Keratinocyte (primary cell): ENCODE measurements at regions not wholly inside any gene's neighbourhood (a gene's known extent, or its start where the extent isn't known, plus 50 kb on each side); places are given as distances from the start of the nearest gene placed in this dataset.

ENCODE experiments used
- DNase-seq: peaks from one replicate; pipeline ENCODE4 v3.0.0-alpha.2; 2011; ENCODE audit warnings: low read depth, missing footprints, low spot score
- FAIRE-seq: peaks from 2 replicates; lab custom pipeline; 2011; peaks lifted over from hg19 to GRCh38; lab: Jason Lieb, UNC
- H2AFZ ChIP-seq: 2 replicates; pipeline ENCODE4 v1.6.0; 2012; ENCODE audit warnings: low read length, control low read depth, inconsistent platforms; ENCODE audit not compliant: control insufficient read depth
- H3K27ac ChIP-seq: 2 replicates; pipeline ENCODE4 v1.5.1; 2011; ENCODE audit warnings: low read length; ENCODE audit not compliant: control insufficient read depth, insufficient read depth
- H3K27me3 ChIP-seq: 3 replicates; pipeline ENCODE4 v1.6.0; 2011; ENCODE audit warnings: low read length; ENCODE audit not compliant: control insufficient read depth, insufficient read depth; ENCODE audit errors: extremely low read depth
- H3K36me3 ChIP-seq, 2 experiments: 2 replicates in 1 of 2; 3 replicates in 1 of 2; pipeline ENCODE4 v1.5.1; 2011; ENCODE audit warnings: low read length in 2 of 2, mild to moderate bottlenecking in 1 of 2; ENCODE audit not compliant: control insufficient read depth in 2 of 2, insufficient read depth in 2 of 2; ENCODE audit errors: extremely low read depth in 1 of 2
- H3K4me1 ChIP-seq: 3 replicates; pipeline ENCODE4 v1.5.1; 2011; ENCODE audit warnings: low read length; ENCODE audit not compliant: control insufficient read depth, insufficient read depth; ENCODE audit errors: extremely low read depth
- H3K4me2 ChIP-seq: 3 replicates; pipeline ENCODE4 v1.6.0; 2011; ENCODE audit warnings: low read depth, low read length; ENCODE audit not compliant: control insufficient read depth, insufficient read depth; ENCODE audit errors: extremely low read depth
- H3K4me3 ChIP-seq, 3 experiments: fragments of 200-600 bp in 1 of 3; sonication (generic) in 1 of 3; 2 replicates in 2 of 3; 3 replicates in 1 of 3; pipeline ENCODE4 v1.5.1; 2011 to 2016; ENCODE audit warnings: low read length in 3 of 3, mild to moderate bottlenecking in 3 of 3, control low read depth in 2 of 3, inconsistent platforms in 1 of 3, low read depth in 1 of 3, mixed read lengths in 1 of 3, mixed run types in 1 of 3, moderate library complexity in 1 of 3; ENCODE audit not compliant: control insufficient read depth in 2 of 3, insufficient read depth in 2 of 3; ENCODE audit errors: extremely low read depth in 1 of 3
- H3K79me2 ChIP-seq: 2 replicates; pipeline ENCODE4 v1.6.0; 2012; ENCODE audit warnings: low read length; ENCODE audit not compliant: control insufficient read depth, insufficient read depth
- H3K9ac ChIP-seq: 3 replicates; pipeline ENCODE4 v1.6.0; 2011; ENCODE audit warnings: low read length; ENCODE audit not compliant: control insufficient read depth, insufficient read depth; ENCODE audit errors: extremely low read depth
- H3K9me1 ChIP-seq: 3 replicates; pipeline ENCODE4 v1.6.0; 2011; ENCODE audit warnings: low read length; ENCODE audit not compliant: control insufficient read depth, insufficient read depth; ENCODE audit errors: extremely low read depth
- H3K9me3 ChIP-seq: 2 replicates; pipeline ENCODE4 v1.5.1; 2012; ENCODE audit warnings: low read depth, low read length; ENCODE audit not compliant: control insufficient read depth
- H4K20me1 ChIP-seq: 3 replicates; pipeline ENCODE4 v1.6.0; 2011; ENCODE audit warnings: low read length; ENCODE audit not compliant: control insufficient read depth, insufficient read depth; ENCODE audit errors: extremely low read depth
- CTCF ChIP-seq, 3 experiments: IDR thresholded peaks in 1 of 3; conservative IDR thresholded peaks in 1 of 3; optimal IDR thresholded peaks in 1 of 3; 2 replicates in 2 of 3; 3 replicates in 1 of 3; pipeline versions ENCODE3 to v1.5.1; 2011; ENCODE audit warnings: low read length in 3 of 3, mild to moderate bottlenecking in 3 of 3, moderate library complexity in 2 of 3, control low read depth in 1 of 3, inconsistent platforms in 1 of 3; ENCODE audit not compliant: insufficient read depth in 2 of 3; ENCODE audit errors: extremely low read depth in 1 of 3
- EZH2 ChIP-seq: IDR thresholded peaks from one replicate; pipeline ENCODE4 v1.6.1; 2012; ENCODE audit warnings: inconsistent platforms, mild to moderate bottlenecking, low read length, moderate library complexity
- dilution Hi-C: fragments of 300-500 bp; cut with MboI; formaldehyde crosslinking; loops from one replicate; pipeline ENCODE4 v1.7.0; 2020; ENCODE audit warnings: low sequenced_read_pairs; ENCODE audit not compliant: extremely low pct_ligation_motif_present

DNA sequence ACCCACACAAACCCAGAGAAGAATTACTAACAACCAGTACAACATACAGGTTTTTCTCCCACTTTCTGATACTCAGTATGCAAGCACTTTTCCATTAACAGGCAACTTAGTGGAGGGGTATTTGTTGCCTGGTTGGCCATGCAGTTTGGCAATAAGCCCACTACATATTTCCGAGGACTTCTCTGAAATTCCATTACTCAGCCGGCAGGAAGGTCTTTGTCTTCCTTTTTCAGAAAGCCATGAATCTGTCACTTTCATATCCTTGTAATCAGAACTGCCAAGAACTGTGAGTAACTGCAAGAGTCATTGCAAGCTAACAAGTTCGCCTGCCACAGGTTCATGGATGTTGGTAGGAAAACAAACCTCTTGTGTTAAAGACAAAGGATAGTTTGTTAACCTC is 422.3 kb upstream of the ROBO1 start:
- no peaks in the 10 kb centered on the region for H3K79me2 ChIP-seq
- H4K20me1 ChIP-seq = no peaks in the 10 kb centered on the region
- H3K9me3 ChIP-seq = no peaks in the 10 kb centered on the region
- FAIRE-seq = peak; percentile 49
- no peak overlapping the region for H3K4me3 ChIP-seq
- H3K4me2 ChIP-seq = peak overlapping the region; percentile 2
- no peaks in the 10 kb centered on the region for H3K27me3 ChIP-seq
- H3K4me1 ChIP-seq = no peaks in the 10 kb centered on the region
- H3K9me1 ChIP-seq = no peaks in the 10 kb centered on the region
- no peak overlapping the region for H3K9ac ChIP-seq
- no peaks in the 10 kb centered on the region for H3K36me3 ChIP-seq
- dilution Hi-C loops = no loop called here
- peak overlapping the region; percentile 15 for H2AFZ ChIP-seq
- no peak for DNase-seq
- H3K27ac ChIP-seq = no peak overlapping the region
- TF ChIP-seq EZH2 (no peak), CTCF (optimal IDR thresholded peaks at IDR 0.05 in 1 of 3, IDR thresholded peaks at IDR 0.05 in 1 of 3, conservative IDR thresholded peaks at IDR 0.05 in 1 of 3; ENCODE audit: extremely low read depth in 1 of 3, insufficient read depth in 2 of 3, low read length in 3 of 3) (no peak)

- dilution Hi-C loops = no loop called here
These were observed 420.2 kb upstream of the ROBO1 start for GRCh38 chr3:80187981-80188380.

More at GRCh38 chr3:80187981-80188380, 420.2 kb upstream of the ROBO1 start:
- no peaks in the 10 kb centered on the region for H3K27me3 ChIP-seq
- H3K4me2 ChIP-seq = no peak overlapping the region
- DNase-seq (no peak), FAIRE-seq (no peak)
- H3K9ac ChIP-seq = no peak overlapping the region
- no peak overlapping the region for H2AFZ ChIP-seq
- no peaks in the 10 kb centered on the region for H3K9me3 ChIP-seq
- H3K27ac ChIP-seq = no peak overlapping the region
- no peaks in the 10 kb centered on the region for H4K20me1 ChIP-seq
- H3K9me1 ChIP-seq = no peaks in the 10 kb centered on the region
- no peak overlapping the region for H3K4me3 ChIP-seq
- H3K4me1 ChIP-seq = no peaks in the 10 kb centered on the region
- no peaks in the 10 kb centered on the region for H3K79me2 ChIP-seq
- H3K36me3 ChIP-seq = no peaks in the 10 kb centered on the region
- TF ChIP-seq EZH2 (no peak), CTCF (optimal IDR thresholded peaks at IDR 0.05 in 1 of 3, IDR thresholded peaks at IDR 0.05 in 1 of 3, conservative IDR thresholded peaks at IDR 0.05 in 1 of 3; ENCODE audit: extremely low read depth in 1 of 3, insufficient read depth in 2 of 3, low read length in 3 of 3) (no peak)
